GM18507 (cell line): ENCODE measurements at regions not wholly inside any gene's neighbourhood (a gene's known extent, or its start where the extent isn't known, plus 50 kb on each side); places are given as distances from the start of the nearest gene placed in this dataset.

Source experiments
- DNase-seq: peaks from one replicate; pipeline ENCODE4 v3.0.0; 2011; ENCODE audit warnings: low read depth; ENCODE audit not compliant: insufficient read length; ENCODE audit errors: extremely low spot score
- FAIRE-seq: peaks from 2 replicates; lab custom pipeline; 2011; peaks lifted over from hg19 to GRCh38; lab: Jason Lieb, UNC

DNA sequence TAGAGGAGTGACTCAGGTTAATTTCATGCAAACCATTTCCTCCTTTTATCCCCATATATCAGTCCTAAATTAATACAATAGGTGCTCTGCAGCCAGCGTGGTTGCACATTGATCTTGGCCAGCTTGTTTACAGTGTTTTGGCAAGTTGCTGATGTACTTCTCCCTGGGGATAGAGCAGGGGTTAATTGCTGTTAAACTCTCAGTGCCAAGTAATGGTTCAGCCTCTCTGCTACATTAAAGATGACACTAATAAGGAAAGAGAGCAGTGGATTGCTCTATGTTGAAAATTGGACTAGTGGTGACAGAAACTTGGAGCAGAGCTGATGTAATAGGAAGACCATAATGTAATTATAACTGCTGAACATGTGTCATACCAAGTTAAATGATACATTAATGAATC lies 717.5 kb downstream of the RERGL start:
- DNase-seq (no peak), FAIRE-seq (no peak)

GRCh38 chr12:17371491-17372215 lies 718.3 kb downstream of the RERGL start:
- DNase-seq (no peak), FAIRE-seq (no peak)

GRCh38 chr12:17370621-17371020 lies 719.4 kb downstream of the RERGL start:
- no peak for DNase-seq
- no peak for FAIRE-seq

DNA sequence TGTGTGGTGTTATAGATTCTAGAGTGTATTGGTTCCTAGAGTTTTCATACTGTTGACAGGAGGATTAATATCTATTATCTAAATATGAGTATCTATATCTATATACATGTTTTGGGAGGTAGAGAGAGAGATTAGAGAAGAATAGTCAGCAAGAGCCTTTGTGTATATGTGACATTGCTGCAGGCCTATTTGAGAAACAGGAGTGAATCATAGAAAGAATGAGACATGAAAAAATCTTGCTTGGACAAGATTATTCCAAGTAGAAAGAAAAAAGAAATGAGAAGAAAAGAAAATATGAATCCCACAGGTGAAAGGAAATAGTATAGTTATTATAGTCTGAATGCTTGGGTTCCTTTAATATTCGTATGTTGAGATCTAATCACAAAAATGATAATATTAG lies 720.4 kb downstream of the RERGL start:
- no peak for FAIRE-seq
- no peak for DNase-seq

DNA sequence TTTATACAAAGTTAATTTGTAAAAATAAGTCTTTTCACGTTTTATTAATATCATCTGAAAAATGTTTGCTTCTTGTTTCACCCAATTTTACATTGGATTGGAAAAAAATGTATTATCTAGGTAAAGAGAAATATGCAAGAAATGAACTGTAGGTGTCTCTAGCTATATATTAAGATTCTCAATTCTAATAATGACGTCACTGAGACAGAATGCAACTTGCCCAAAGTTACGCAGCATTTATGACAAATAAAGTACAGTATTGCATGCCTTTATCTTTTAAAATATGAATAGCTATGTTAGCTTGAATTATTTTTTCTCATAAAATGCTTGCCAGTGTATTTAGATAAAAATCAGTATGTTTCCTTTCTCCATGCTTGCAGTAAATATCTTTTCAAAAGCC lies 728.8 kb downstream of the RERGL start:
- DNase-seq (no peak), FAIRE-seq (no peak)

DNA sequence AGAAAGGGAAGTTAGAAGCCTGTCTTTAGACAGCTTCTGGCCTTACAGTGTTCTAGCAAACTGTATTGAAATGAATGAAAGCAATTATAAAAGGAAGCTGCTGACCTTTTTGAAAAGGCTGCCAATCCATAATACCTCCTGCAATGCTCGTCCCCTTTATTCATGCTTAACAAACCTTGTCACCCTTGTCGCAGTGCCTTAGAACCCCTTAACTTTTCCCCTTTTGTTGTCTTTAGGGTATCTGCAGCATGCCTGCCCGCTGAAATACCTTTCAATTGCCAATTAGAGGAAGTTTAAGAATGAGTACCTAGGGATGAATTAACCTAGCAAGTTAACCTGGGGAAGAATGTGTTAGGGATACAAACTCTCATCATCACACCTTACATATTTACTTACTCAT lies 731.2 kb downstream of the RERGL start:
- FAIRE-seq (no peak), DNase-seq (no peak)

DNA sequence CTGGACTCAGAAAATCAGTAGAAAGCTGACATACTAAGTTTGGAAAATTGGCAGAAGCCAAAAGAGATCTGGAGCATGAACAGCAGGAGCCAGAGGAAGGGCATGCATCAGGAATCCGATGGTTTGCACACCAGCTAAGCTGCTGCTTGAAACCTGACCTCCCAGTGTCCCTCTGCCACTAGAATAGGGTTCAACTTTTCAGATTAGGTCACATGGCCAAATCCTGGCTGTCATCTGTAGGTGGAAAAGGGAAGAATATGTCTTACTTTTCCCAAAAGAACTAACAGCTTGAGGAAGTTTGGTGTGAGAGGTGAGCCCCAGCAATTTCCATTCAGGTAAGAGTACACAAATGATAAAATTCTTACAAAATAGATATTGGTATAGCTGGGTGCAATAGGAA lies 732.6 kb downstream of the RERGL start:
- no peak for DNase-seq
- no peak for FAIRE-seq

DNA sequence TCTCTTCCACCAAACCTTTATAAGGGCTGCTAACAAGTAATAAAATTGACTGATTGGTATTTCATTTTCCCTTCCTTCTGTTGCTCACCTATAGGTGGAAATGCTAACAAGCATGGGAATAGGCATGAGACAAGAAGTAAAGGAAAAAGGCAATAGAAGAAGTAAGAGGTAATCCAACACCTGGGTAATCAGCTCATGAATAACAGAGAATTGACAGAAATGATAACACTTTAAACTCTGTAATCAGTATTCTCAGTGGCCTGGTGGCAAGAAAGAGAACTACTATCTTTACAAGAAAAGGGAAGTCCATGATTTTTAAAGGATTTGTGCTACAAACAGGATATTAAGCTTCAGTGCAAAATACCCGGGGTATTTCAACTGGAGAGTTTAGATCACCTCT lies 737.8 kb downstream of the RERGL start:
- FAIRE-seq (no peak), DNase-seq (no peak)

GRCh38 chr12:17348311-17348710 lies 741.7 kb downstream of the RERGL start:
- DNase-seq: no peak
- no peak for FAIRE-seq

- FAIRE-seq (no peak), DNase-seq (no peak)
Observed at GRCh38 chr12:17344649-17345048, 738.7 kb upstream of the LMO3 start.

DNA sequence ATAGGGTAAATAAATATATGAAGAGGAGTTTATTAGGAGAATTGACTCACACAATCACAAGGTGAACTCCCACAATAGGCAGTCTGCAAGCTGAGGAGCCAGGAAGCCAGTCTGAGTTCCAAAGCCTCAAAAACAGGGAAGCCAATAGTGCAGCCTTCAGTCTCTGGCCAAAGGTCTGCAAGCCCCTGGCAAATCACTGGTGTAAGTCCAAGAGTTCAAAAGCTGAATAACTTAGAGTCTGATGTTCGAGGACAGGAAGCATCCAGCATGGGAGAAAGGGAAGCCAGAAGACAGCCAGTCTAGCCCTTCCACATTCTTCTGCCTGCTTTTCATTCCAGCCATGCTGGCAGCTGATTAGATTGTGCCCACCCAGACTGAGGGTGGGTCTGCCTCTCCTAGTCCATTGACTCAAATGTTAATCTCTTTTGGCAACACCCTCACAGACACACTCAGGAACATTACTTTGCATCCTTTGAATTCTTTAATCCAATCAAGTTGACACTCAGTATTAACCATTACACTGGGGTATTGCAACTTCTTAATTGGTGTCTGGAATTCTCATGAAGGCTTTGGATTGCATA lies 736.5 kb upstream of the LMO3 start:
- FAIRE-seq: no peak
- DNase-seq: no peak

- DNase-seq (no peak), FAIRE-seq (no peak)
Observed at GRCh38 chr12:17335487-17335886, 729.5 kb upstream of the LMO3 start.

GRCh38 chr12:17334784-17335183 lies 728.8 kb upstream of the LMO3 start:
- no peak for FAIRE-seq
- DNase-seq: no peak

- FAIRE-seq (no peak), DNase-seq (no peak)
Observed at GRCh38 chr12:17333287-17333686, 727.3 kb upstream of the LMO3 start.

DNA sequence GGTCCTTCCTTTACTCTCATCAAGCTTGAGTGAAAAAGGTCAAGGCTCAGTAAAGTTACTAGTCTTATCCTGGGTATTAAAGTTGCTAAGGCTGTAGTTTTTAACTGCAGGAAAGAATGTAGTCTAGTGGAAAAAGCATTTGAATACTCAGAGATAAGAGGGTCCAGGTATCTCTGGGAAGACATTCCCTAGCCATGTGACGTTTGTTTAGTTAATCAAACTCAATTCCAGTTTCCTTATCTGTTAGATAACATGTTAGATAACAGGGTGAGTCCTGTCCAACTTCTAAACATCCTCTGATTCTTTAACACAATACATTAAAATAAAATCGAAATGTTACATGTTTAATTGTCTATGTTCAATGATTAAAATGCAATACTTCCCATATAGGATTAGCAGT lies 720.7 kb upstream of the LMO3 start:
- no peak for DNase-seq
- no peak for FAIRE-seq

GRCh38 chr12:17322090-17322489 lies 716.1 kb upstream of the LMO3 start:
- DNase-seq: no peak
- FAIRE-seq: no peak

- DNase-seq (no peak), FAIRE-seq (no peak)
Observed at GRCh38 chr12:17304503-17305347, 698.8 kb upstream of the LMO3 start.

DNA sequence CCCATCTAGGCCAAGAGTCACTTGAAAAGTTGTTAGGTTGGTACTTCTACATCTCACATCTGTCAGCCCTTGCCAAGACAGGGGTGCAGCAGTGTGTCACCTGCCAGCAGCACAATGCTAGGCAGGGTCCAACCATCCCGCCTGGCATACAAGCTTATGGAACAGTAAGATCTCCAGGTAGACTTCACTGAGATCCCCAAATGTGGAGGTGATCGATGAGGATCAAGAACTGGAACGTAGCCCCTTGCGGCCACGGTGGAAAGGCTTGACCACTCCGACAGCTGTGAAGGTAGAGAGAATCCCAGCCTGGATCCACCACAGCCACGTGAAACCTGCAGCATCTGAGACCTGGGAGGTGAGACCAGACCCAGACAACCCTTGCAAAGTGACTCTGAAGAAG lies 696.0 kb upstream of the LMO3 start:
- FAIRE-seq (no peak), DNase-seq (no peak)

GRCh38 chr12:17301544-17301943 lies 695.6 kb upstream of the LMO3 start:
- DNase-seq (no peak), FAIRE-seq (no peak)

DNA sequence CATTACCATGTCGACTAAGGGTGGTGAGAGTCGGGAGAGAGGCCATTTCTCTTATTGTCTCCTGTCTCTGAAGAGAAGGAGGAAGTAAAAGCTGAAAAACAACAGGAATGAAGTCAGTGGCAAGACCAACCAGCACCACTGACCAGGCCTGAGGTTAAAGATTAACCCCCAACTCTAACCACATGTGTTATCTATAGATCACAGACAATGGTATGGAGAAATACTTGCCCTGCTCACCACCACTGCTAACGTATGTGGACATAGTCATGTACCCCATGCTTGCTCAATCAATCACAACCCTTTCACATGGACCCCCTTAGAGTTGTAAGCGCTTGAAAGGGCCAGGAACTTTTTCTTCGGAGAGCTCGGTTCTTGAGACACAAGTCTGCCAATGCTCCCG lies 690.9 kb upstream of the LMO3 start:
- FAIRE-seq: no peak

DNA sequence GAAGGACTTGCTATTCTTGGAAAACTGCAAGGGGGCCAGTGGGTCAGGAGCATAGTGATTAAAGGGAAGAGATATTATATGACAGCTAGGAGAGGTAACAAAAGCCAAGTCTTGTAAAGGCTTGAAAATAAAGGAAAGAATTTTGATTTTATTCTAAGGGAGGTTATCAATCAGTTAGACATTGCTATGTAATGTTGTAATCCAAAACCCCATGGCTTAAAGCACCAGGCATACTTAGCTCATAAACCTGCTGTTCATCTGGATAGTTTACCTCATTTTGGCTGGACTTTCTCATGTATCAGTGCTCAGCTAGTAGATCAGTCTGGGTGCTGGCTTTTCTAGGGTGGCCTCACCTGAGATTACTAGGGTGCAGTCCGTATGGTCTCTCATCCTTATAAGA lies 680.9 kb upstream of the LMO3 start:
- no peak for DNase-seq
- FAIRE-seq: no peak

More for the DNA sequence above, 690.9 kb upstream of the LMO3 start:
- no peak for DNase-seq
